Mesothelial cell of epicardium (in vitro differentiated cells): ENCODE measurements at regions not wholly inside any gene's neighbourhood (a gene's known extent, or its start where the extent isn't known, plus 50 kb on each side); places are given as distances from the start of the nearest gene placed in this dataset.

ENCODE experiments used
- DNase-seq, 2 experiments: peaks; one replicate each; pipeline ENCODE4 v3.0.0; 2021; ENCODE audit warnings: low spot score in 2 of 2; ENCODE audit not compliant: unreplicated experiment in 2 of 2
- H3K27ac Mint-ChIP-seq: 2 replicates; pipeline ENCODE4 v1.8.0; 2021; ENCODE audit warnings: mixed read lengths
- H3K27me3 Mint-ChIP-seq: 2 replicates; pipeline ENCODE4 v1.8.0; 2021; ENCODE audit warnings: low read depth, mixed read lengths
- H3K36me3 Mint-ChIP-seq: 2 replicates; pipeline ENCODE4 v1.8.0; 2021; ENCODE audit warnings: mixed read lengths
- H3K4me1 Mint-ChIP-seq: 2 replicates; pipeline ENCODE4 v1.8.0; 2021; ENCODE audit warnings: mixed read lengths
- H3K4me3 Mint-ChIP-seq: 2 replicates; pipeline ENCODE4 v1.8.0; 2021; ENCODE audit warnings: mild to moderate bottlenecking, moderate library complexity, mixed read lengths
- H3K9me3 Mint-ChIP-seq: 2 replicates; pipeline ENCODE4 v1.8.0; 2021; ENCODE audit warnings: mixed read lengths
- CTCF ChIP-seq: fragments of 200-600 bp; sonication (generic); IDR thresholded peaks from one replicate; pipeline ENCODE4 v1.5.0; 2021; ENCODE audit warnings: antibody characterized with exemption; ENCODE audit not compliant: unreplicated experiment

GRCh38 chr6:138609801-138610430 lies 110.6 kb upstream of the NHSL1 start:
- H3K27ac Mint-ChIP-seq = no peak overlapping the region
- DNase-seq = no peak
- H3K36me3 Mint-ChIP-seq = peaks cover under 1% of the 10 kb centered on the region
- no peaks in the 10 kb centered on the region for H3K9me3 Mint-ChIP-seq
- TF ChIP-seq CTCF = no peak
- peaks cover 13% of the 10 kb centered on the region for H3K4me1 Mint-ChIP-seq
- no peak overlapping the region for H3K4me3 Mint-ChIP-seq
- no peaks in the 10 kb centered on the region for H3K27me3 Mint-ChIP-seq

- Mint-ChIP-seq H3K9me3 (peaks cover 4% of the 10 kb centered on the region), H3K4me3 (no peak overlapping the region), H3K36me3 (peaks cover 5% of the 10 kb centered on the region), H3K27me3 (no peaks in the 10 kb centered on the region), H3K27ac (peak overlapping the region; percentile 72), H3K4me1 (peaks cover 13% of the 10 kb centered on the region)
- no peak for TF ChIP-seq CTCF
- DNase-seq = no peak
Measured at GRCh38 chr6:138610816-138611215, 111.5 kb upstream of the NHSL1 start.

GRCh38 chr6:138614151-138614550 lies 114.9 kb upstream of the NHSL1 start:
- H3K27me3 Mint-ChIP-seq = no peaks in the 10 kb centered on the region
- DNase-seq = no peak
- H3K27ac Mint-ChIP-seq = no peak overlapping the region
- no peak overlapping the region for H3K4me3 Mint-ChIP-seq
- H3K9me3 Mint-ChIP-seq = peaks cover 4% of the 10 kb centered on the region
- H3K4me1 Mint-ChIP-seq = peaks cover 2% of the 10 kb centered on the region
- H3K36me3 Mint-ChIP-seq = peaks cover 5% of the 10 kb centered on the region
- no peak for TF ChIP-seq CTCF

- peaks cover 5% of the 10 kb centered on the region for H3K36me3 Mint-ChIP-seq
- H3K9me3 Mint-ChIP-seq = peaks cover 4% of the 10 kb centered on the region
- H3K27ac Mint-ChIP-seq = no peak overlapping the region
- no peak overlapping the region for H3K4me3 Mint-ChIP-seq
- no peaks in the 10 kb centered on the region for H3K27me3 Mint-ChIP-seq
- DNase-seq = no peak
- no peak for TF ChIP-seq CTCF
- H3K4me1 Mint-ChIP-seq = no peaks in the 10 kb centered on the region
Measured at GRCh38 chr6:138618168-138618567, 118.9 kb upstream of the NHSL1 start.

GRCh38 chr6:138620630-138621029 lies 121.3 kb upstream of the NHSL1 start:
- H3K9me3 Mint-ChIP-seq = no peaks in the 10 kb centered on the region
- no peak overlapping the region for H3K4me3 Mint-ChIP-seq
- no peak for DNase-seq
- no peak overlapping the region for H3K27ac Mint-ChIP-seq
- TF ChIP-seq CTCF = no peak
- H3K27me3 Mint-ChIP-seq = no peaks in the 10 kb centered on the region
- H3K36me3 Mint-ChIP-seq = no peaks in the 10 kb centered on the region
- no peaks in the 10 kb centered on the region for H3K4me1 Mint-ChIP-seq

- Mint-ChIP-seq H3K36me3 (peaks cover 2% of the 10 kb centered on the region), H3K4me3 (no peak overlapping the region), H3K27ac (no peak overlapping the region), H3K4me1 (no peaks in the 10 kb centered on the region), H3K9me3 (no peaks in the 10 kb centered on the region), H3K27me3 (no peaks in the 10 kb centered on the region)
- TF ChIP-seq CTCF = no peak
- DNase-seq = no peak
Measured at GRCh38 chr6:138622967-138623366, 123.7 kb upstream of the NHSL1 start.
